ENCODE measurements at regions not wholly inside any gene's neighbourhood (a gene's known extent, or its start where the extent isn't known, plus 50 kb on each side); places are given as distances from the start of the nearest gene placed in this dataset.
A peak's percentile ranks its signal among the peaks of the same experiment; 100 is the strongest.
"Not testable (repeated sequence)": the region's sequence is repeated elsewhere in the genome, so short reads cannot be mapped to it uniquely, and the experiment has no call there.

GRCh38 chr1:96152957-96153356, 568.6 kb upstream of the PTBP2 start:
- H3K4me1 ChIP-seq (ENCODE audit: control insufficient read depth in 5 of 5, insufficient read depth in 5 of 5, low read length in 5 of 5); H3K9ac ChIP-seq (ENCODE audit: low read length in 5 of 5); H3K36me3 ChIP-seq (ENCODE audit: control insufficient read depth in 5 of 5, insufficient read depth in 5 of 5, low read length in 5 of 5); H3K4me3 ChIP-seq (ENCODE audit: low read depth in 1 of 5, low read length in 5 of 5); H3K27me3 ChIP-seq (ENCODE audit: control insufficient read depth in 5 of 5, insufficient read depth in 4 of 5, low read length in 5 of 5); H3K27ac ChIP-seq (ENCODE audit: low read depth, low read length): not testable (repeated sequence)
- peaks cover 4 to 47% (median 38%) of the 10 kb centered on the region in 5 donors for H3K9me3 ChIP-seq (ENCODE audit: control insufficient read depth in 5 of 5, low read length in 5 of 5)

DNA sequence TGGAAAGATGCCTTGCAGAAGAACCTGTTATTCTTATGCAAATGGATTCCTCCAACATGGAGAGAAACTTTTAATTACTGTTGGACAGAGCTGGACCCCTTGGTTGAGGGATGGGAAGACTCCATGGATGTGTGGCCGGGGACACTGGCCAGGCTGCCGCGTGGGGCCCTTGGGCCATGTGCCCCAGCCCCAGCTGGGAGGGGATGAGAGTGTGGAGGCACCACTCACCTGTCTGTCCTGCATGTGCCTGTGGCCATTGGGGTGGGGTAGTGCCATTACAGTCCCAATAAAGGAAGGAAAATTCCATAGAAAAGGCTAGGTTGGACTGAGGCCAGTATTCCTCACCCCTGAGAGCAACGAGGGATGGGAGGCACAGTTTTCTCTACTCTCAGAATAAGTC, 564.5 kb upstream of the PTBP2 start:
- peak overlapping the region in 1 of 5 donors; percentile 9 for H3K4me3 ChIP-seq (ENCODE audit: low read depth in 1 of 5, low read length in 5 of 5)
- H3K9ac ChIP-seq (ENCODE audit: low read length in 5 of 5), result no peak overlapping the region
- H3K27me3 ChIP-seq (ENCODE audit: control insufficient read depth in 5 of 5, insufficient read depth in 4 of 5, low read length in 5 of 5), result no peaks in the 10 kb centered on the region
- no peaks in the 10 kb centered on the region for H3K4me1 ChIP-seq (ENCODE audit: control insufficient read depth in 5 of 5, insufficient read depth in 5 of 5, low read length in 5 of 5)
- peaks cover 4 to 50% (median 32%) of the 10 kb centered on the region in 5 donors for H3K9me3 ChIP-seq (ENCODE audit: control insufficient read depth in 5 of 5, low read length in 5 of 5)
- no peak overlapping the region for H3K27ac ChIP-seq (ENCODE audit: low read depth, low read length)
- no peaks in the 10 kb centered on the region for H3K36me3 ChIP-seq (ENCODE audit: control insufficient read depth in 5 of 5, insufficient read depth in 5 of 5, low read length in 5 of 5)

GRCh38 chr1:96159379-96159778, 562.2 kb upstream of the PTBP2 start:
- Histone ChIP-seq H3K4me1 (ENCODE audit: control insufficient read depth in 5 of 5, insufficient read depth in 5 of 5, low read length in 5 of 5) (no peaks in the 10 kb centered on the region), H3K27me3 (ENCODE audit: control insufficient read depth in 5 of 5, insufficient read depth in 4 of 5, low read length in 5 of 5) (no peaks in the 10 kb centered on the region), H3K9me3 (ENCODE audit: control insufficient read depth in 5 of 5, low read length in 5 of 5) (peaks cover 4 to 35% (median 16%) of the 10 kb centered on the region in 5 donors), H3K36me3 (ENCODE audit: control insufficient read depth in 5 of 5, insufficient read depth in 5 of 5, low read length in 5 of 5) (no peaks in the 10 kb centered on the region), H3K4me3 (ENCODE audit: low read depth in 1 of 5, low read length in 5 of 5) (no peak overlapping the region), H3K27ac (ENCODE audit: low read depth, low read length) (no peak overlapping the region), H3K9ac (ENCODE audit: low read length in 5 of 5) (no peak overlapping the region)

- Histone ChIP-seq H3K36me3 (ENCODE audit: control insufficient read depth in 5 of 5, insufficient read depth in 5 of 5, low read length in 5 of 5) (no peaks in the 10 kb centered on the region), H3K27me3 (ENCODE audit: control insufficient read depth in 5 of 5, insufficient read depth in 4 of 5, low read length in 5 of 5) (no peaks in the 10 kb centered on the region), H3K9ac (ENCODE audit: low read length in 5 of 5) (no peak overlapping the region), H3K4me1 (ENCODE audit: control insufficient read depth in 5 of 5, insufficient read depth in 5 of 5, low read length in 5 of 5) (no peaks in the 10 kb centered on the region), H3K4me3 (ENCODE audit: low read depth in 1 of 5, low read length in 5 of 5) (no peak overlapping the region), H3K9me3 (ENCODE audit: control insufficient read depth in 5 of 5, low read length in 5 of 5) (peaks cover 0 to 7% (median 3%) of the 10 kb centered on the region in 5 donors), H3K27ac (ENCODE audit: low read depth, low read length) (no peak overlapping the region)
Measured at GRCh38 chr1:96164053-96164452, 557.5 kb upstream of the PTBP2 start.

DNA sequence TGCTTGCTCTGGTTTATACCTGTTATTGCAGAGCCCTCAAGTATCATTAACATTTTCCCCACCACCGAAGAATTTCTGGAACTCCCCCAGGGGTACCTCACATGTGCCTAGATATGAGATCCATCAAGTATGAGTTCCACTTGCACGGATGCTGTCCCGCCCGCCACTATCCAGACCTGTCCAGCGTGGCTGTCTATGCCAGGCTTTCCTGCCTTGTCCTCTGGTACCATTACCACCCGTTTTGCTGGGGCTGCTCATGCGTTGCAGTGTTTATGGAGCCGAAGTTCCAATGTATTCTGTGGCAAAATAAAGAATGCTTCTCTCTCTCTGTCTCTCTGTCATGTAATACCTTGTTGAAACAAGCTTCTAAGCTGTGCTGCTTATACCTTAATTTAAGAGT, 543.5 kb upstream of the PTBP2 start:
- Histone ChIP-seq H3K9ac (ENCODE audit: low read length in 5 of 5) (no peak overlapping the region), H3K9me3 (ENCODE audit: control insufficient read depth in 5 of 5, low read length in 5 of 5) (no peaks in the 10 kb centered on the region), H3K4me3 (ENCODE audit: low read depth in 1 of 5, low read length in 5 of 5) (no peak overlapping the region), H3K4me1 (ENCODE audit: control insufficient read depth in 5 of 5, insufficient read depth in 5 of 5, low read length in 5 of 5) (no peaks in the 10 kb centered on the region), H3K27ac (ENCODE audit: low read depth, low read length) (no peak overlapping the region), H3K36me3 (ENCODE audit: control insufficient read depth in 5 of 5, insufficient read depth in 5 of 5, low read length in 5 of 5) (no peaks in the 10 kb centered on the region), H3K27me3 (ENCODE audit: control insufficient read depth in 5 of 5, insufficient read depth in 4 of 5, low read length in 5 of 5) (no peaks in the 10 kb centered on the region)

GRCh38 chr1:96183485-96183884, 538.1 kb upstream of the PTBP2 start:
- no peak overlapping the region for H3K27ac ChIP-seq (ENCODE audit: low read depth, low read length)
- no peaks in the 10 kb centered on the region for H3K36me3 ChIP-seq (ENCODE audit: control insufficient read depth in 5 of 5, insufficient read depth in 5 of 5, low read length in 5 of 5)
- H3K9me3 ChIP-seq (ENCODE audit: control insufficient read depth in 5 of 5, low read length in 5 of 5), result no peaks in the 10 kb centered on the region
- no peaks in the 10 kb centered on the region for H3K4me1 ChIP-seq (ENCODE audit: control insufficient read depth in 5 of 5, insufficient read depth in 5 of 5, low read length in 5 of 5)
- no peak overlapping the region for H3K4me3 ChIP-seq (ENCODE audit: low read depth in 1 of 5, low read length in 5 of 5)
- no peaks in the 10 kb centered on the region for H3K27me3 ChIP-seq (ENCODE audit: control insufficient read depth in 5 of 5, insufficient read depth in 4 of 5, low read length in 5 of 5)
- H3K9ac ChIP-seq (ENCODE audit: low read length in 5 of 5), result no peak overlapping the region

- Histone ChIP-seq H3K9ac (ENCODE audit: low read length in 5 of 5) (no peak overlapping the region), H3K27ac (ENCODE audit: low read depth, low read length) (no peak overlapping the region), H3K36me3 (ENCODE audit: control insufficient read depth in 5 of 5, insufficient read depth in 5 of 5, low read length in 5 of 5) (no peaks in the 10 kb centered on the region), H3K27me3 (ENCODE audit: control insufficient read depth in 5 of 5, insufficient read depth in 4 of 5, low read length in 5 of 5) (no peaks in the 10 kb centered on the region), H3K4me1 (ENCODE audit: control insufficient read depth in 5 of 5, insufficient read depth in 5 of 5, low read length in 5 of 5) (no peaks in the 10 kb centered on the region), H3K9me3 (ENCODE audit: control insufficient read depth in 5 of 5, low read length in 5 of 5) (no peaks in the 10 kb centered on the region), H3K4me3 (ENCODE audit: low read depth in 1 of 5, low read length in 5 of 5) (no peak overlapping the region)
Measured at GRCh38 chr1:96183928-96184327, 537.7 kb upstream of the PTBP2 start.

DNA sequence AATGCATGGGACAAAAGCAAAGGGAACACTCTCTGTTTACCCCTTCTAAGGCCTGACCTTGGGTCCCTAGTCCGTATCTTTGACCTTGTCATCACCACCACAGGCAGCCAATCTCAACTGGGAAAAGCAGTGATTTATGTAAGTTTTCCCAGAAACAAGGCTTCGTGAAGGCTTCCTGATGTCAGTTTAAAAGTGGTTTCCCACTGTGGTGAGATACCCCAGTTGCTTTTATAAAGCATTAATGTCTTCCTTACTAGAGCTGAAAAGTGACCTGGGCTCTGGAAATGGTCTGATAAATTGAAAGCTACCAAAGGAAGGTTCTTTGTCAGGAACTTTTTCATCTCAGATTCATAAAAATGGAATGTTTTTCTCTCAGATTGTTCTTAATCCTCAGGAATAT, 536.4 kb upstream of the PTBP2 start:
- H3K9me3 ChIP-seq (ENCODE audit: control insufficient read depth in 5 of 5, low read length in 5 of 5), result no peaks in the 10 kb centered on the region
- no peaks in the 10 kb centered on the region for H3K4me1 ChIP-seq (ENCODE audit: control insufficient read depth in 5 of 5, insufficient read depth in 5 of 5, low read length in 5 of 5)
- H3K4me3 ChIP-seq (ENCODE audit: low read depth in 1 of 5, low read length in 5 of 5), result no peak overlapping the region
- H3K27ac ChIP-seq (ENCODE audit: low read depth, low read length), result no peak overlapping the region
- no peak overlapping the region for H3K9ac ChIP-seq (ENCODE audit: low read length in 5 of 5)
- no peaks in the 10 kb centered on the region for H3K27me3 ChIP-seq (ENCODE audit: control insufficient read depth in 5 of 5, insufficient read depth in 4 of 5, low read length in 5 of 5)
- no peaks in the 10 kb centered on the region for H3K36me3 ChIP-seq (ENCODE audit: control insufficient read depth in 5 of 5, insufficient read depth in 5 of 5, low read length in 5 of 5)

DNA sequence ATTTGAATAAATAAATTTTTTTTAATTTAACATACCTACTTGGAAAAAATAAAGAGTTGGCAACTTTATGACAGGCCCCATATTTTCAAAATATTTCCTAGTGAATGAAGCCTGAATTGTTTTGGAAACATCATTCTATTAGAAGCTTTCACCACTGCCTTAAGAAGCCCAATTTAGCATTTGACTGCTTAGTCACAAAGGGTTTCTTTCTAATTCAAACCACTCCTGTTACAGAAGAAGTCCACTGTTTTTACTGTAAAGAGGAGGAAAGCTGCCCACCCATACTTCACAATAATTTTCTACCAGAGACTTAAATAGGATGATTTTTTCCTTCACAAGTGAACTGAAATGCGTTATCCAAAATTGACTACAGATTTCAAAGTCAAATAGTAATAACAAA, 534.6 kb upstream of the PTBP2 start:
- Histone ChIP-seq H3K27ac (ENCODE audit: low read depth, low read length) (no peak overlapping the region), H3K9ac (ENCODE audit: low read length in 5 of 5) (no peak overlapping the region), H3K4me1 (ENCODE audit: control insufficient read depth in 5 of 5, insufficient read depth in 5 of 5, low read length in 5 of 5) (no peaks in the 10 kb centered on the region), H3K4me3 (ENCODE audit: low read depth in 1 of 5, low read length in 5 of 5) (no peak overlapping the region), H3K27me3 (ENCODE audit: control insufficient read depth in 5 of 5, insufficient read depth in 4 of 5, low read length in 5 of 5) (no peaks in the 10 kb centered on the region), H3K9me3 (ENCODE audit: control insufficient read depth in 5 of 5, low read length in 5 of 5) (peaks cover 0 to 6% (median 4%) of the 10 kb centered on the region in 5 donors), H3K36me3 (ENCODE audit: control insufficient read depth in 5 of 5, insufficient read depth in 5 of 5, low read length in 5 of 5) (no peaks in the 10 kb centered on the region)

DNA sequence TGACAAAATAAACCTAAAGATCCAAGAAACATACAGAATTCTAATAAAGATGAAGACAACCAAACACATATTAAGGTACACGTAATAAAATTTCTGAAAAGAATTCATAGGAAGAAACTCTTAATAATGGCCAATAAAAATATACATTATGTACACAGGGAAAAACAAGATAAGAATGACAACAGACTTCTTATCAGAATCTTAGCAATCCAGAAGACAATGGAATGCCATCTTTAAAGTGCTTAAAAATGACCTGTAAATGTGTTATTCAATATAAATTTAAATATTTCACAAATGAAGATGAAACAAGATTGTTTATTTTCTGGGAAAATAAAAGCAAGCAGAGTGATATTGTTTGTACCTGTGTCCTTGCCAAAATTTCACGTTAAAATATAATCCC, 530.4 kb upstream of the PTBP2 start:
- no peaks in the 10 kb centered on the region for H3K36me3 ChIP-seq (ENCODE audit: control insufficient read depth in 5 of 5, insufficient read depth in 5 of 5, low read length in 5 of 5)
- no peak overlapping the region for H3K4me3 ChIP-seq (ENCODE audit: low read depth in 1 of 5, low read length in 5 of 5)
- H3K4me1 ChIP-seq (ENCODE audit: control insufficient read depth in 5 of 5, insufficient read depth in 5 of 5, low read length in 5 of 5), result no peaks in the 10 kb centered on the region
- no peak overlapping the region for H3K27ac ChIP-seq (ENCODE audit: low read depth, low read length)
- H3K9me3 ChIP-seq (ENCODE audit: control insufficient read depth in 5 of 5, low read length in 5 of 5), result peaks cover 0 to 15% (median 5%) of the 10 kb centered on the region in 5 donors
- no peaks in the 10 kb centered on the region for H3K27me3 ChIP-seq (ENCODE audit: control insufficient read depth in 5 of 5, insufficient read depth in 4 of 5, low read length in 5 of 5)
- H3K9ac ChIP-seq (ENCODE audit: low read length in 5 of 5), result no peak overlapping the region

DNA sequence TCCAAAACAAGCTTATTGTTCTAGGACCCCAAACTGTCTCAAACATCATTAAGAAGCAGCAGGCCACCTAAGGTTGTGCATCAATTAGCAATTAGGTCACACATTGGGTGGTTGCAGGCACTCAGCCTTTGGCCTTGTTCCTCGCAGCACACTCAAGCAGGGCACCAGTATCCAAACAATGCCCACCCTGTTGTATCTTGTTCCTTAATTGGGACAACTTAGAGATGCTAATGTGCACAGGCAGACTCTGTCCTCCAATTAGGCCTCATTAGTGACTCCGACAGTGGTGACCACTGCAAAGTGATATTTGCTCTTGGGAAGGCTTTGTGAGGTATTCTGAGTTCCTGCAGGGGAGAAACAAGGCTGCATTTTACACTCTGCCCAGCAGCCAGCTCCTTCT, 515.1 kb upstream of the PTBP2 start:
- no peak overlapping the region for H3K9ac ChIP-seq (ENCODE audit: low read length in 5 of 5)
- no peaks in the 10 kb centered on the region for H3K9me3 ChIP-seq (ENCODE audit: control insufficient read depth in 5 of 5, low read length in 5 of 5)
- no peaks in the 10 kb centered on the region for H3K36me3 ChIP-seq (ENCODE audit: control insufficient read depth in 5 of 5, insufficient read depth in 5 of 5, low read length in 5 of 5)
- H3K27ac ChIP-seq (ENCODE audit: low read depth, low read length), result no peak overlapping the region
- no peak overlapping the region for H3K4me3 ChIP-seq (ENCODE audit: low read depth in 1 of 5, low read length in 5 of 5)
- no peaks in the 10 kb centered on the region for H3K4me1 ChIP-seq (ENCODE audit: control insufficient read depth in 5 of 5, insufficient read depth in 5 of 5, low read length in 5 of 5)
- H3K27me3 ChIP-seq (ENCODE audit: control insufficient read depth in 5 of 5, insufficient read depth in 4 of 5, low read length in 5 of 5), result no peaks in the 10 kb centered on the region
